HuH-7 (cell line): ENCODE measurements at regions not wholly inside any gene's neighbourhood (a gene's known extent, or its start where the extent isn't known, plus 50 kb on each side); places are given as distances from the start of the nearest gene placed in this dataset.
"Not testable (repeated sequence)": the region's sequence is repeated elsewhere in the genome, so short reads cannot be mapped to it uniquely, and the experiment has no call there.

Experiments
- DNase-seq: peaks from one replicate; pipeline ENCODE4 v3.0.0; 2011; ENCODE audit warnings: low spot score

GRCh38 chr7:12827920-12828319 is 140.5 kb downstream of the ARL4A start:
- DNase-seq, result no peak

DNA sequence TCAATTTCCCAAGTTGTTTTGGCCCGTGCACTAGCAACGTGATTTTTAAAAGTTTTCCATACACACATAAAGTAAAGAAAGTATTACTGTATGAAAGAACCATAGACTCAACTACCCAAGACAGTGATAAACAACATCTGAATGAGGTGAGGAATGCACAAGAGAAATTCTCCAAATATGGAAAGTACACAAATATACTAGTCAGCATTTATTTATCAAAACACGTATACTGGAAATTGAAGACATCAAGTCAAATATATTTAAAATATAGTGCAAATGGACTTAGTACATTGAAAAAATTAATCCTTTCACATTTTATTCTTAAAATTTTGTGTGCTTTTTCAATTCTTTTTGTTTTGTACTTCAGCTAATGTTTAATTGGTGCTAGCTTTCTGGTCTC is 143.6 kb downstream of the ARL4A start:
- no peak for DNase-seq

DNA sequence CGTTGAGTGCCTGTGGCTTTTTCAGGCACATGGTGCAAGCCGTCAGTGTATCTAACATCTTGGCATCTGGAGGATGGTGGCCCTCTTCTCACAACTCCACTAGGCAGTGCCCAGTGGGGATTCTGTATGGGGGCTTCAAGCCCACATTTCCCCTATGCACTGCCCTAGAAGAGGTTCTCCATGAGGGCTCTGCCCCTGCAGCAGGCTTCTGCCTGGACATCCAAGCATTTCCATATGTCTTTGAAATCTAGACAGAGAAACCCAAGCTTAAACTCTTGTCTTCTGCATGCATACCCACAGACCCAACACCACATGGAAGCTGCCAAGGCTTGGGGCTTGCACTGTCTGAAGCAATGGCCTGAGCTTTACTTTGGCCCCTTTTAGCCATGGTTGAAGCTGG is 146.4 kb downstream of the ARL4A start:
- DNase-seq, result no peak

DNA sequence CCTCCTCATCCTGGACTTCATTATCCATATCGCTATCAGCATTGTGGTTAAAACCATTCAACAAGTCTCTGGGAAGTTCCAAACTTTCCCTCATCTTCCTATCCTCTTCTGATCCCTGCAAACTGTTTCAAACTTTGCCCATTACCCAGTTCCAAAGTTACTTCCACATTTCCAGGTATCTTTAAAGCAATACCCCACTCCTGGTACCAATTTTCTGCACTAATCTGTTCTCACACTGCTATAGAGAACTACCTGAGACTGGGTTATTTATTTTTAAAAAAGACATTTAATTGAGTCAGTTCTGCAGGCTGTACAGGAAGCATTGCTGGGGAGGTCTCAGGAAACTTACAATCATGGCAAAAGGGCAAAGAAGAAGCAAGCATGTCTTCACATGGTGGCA is 147.3 kb downstream of the ARL4A start:
- no peak for DNase-seq

GRCh38 chr7:12839508-12840153 is 152.2 kb downstream of the ARL4A start:
- DNase-seq, result no peak

DNA sequence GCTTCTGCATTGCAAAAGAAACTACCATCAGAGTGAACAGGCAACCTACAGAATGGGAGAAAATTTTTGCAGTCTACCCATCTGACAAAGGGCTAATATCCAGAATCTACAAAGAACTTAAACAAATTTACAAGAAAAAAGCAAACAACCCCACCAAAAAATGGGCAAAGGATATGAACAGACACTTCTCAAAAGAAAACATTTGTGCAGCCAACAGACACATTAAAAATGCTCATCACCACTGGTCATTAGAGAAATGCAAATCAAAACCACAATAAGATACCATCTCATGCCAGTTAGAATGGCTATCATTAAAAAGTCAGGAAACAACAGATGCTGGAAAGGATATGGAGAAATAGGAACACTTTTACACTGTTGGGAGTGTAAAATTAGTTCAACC is 157.3 kb downstream of the ARL4A start:
- DNase-seq, result not testable (repeated sequence)

- no peak for DNase-seq
Observed at GRCh38 chr7:12847001-12847400, 159.6 kb downstream of the ARL4A start.

- no peak for DNase-seq
Observed at GRCh38 chr7:12851142-12851541, 163.7 kb downstream of the ARL4A start.

DNA sequence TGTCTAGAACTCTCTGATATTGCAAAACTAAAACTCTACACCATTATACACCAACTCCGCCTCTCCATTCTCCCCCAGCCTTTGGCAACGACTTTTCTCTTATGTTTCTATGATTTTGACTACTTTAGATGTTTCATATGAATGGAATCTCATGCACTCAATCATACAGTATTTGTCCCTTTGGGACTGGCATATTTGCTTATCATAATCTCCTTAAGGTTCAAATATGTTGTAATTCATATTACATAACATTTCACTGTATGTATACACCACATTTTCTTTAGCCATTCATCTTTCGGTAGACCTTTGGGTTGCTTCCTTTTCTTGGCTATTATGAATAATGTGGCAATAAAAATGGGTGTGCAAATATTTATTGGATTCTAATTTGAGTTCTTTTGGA is 164.4 kb downstream of the ARL4A start:
- DNase-seq, result no peak

DNA sequence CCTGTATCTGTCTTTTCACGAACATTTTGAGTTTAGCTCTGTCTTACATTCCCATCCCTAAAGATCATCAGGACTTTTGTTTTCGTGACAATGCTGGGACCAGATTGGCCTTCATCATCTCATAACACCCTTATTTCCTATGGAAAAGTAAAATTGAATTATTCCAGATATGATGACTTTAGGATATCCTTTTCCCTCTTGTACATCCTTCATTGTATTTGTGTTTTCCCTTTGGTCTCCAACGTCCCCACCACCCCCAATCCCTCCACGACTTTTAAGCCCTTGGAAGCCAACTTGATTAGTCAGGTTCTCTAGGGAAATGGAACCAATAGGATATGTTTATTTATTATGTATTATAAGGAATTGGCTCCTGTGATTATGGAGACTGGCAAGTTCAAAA is 167.6 kb downstream of the ARL4A start:
- DNase-seq, result no peak

DNA sequence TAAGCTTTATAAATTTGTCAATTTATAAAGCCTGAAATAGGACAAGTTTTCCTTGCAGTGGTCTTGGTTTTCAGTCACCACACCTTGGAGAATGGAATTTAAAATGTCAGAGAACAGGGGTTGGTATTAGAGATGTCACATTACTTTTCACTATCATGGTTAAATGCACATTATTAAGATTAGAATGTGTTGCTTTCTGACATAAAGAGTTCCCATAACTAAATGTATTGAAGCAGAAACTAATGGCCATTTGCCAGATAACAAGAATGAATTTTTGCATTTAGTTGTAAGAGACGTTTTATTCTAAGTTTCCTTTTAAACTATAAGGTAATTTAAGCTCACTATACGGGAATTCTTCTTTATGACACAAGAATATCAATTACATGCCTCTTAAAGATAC is 172.3 kb downstream of the ARL4A start:
- DNase-seq, result no peak

DNA sequence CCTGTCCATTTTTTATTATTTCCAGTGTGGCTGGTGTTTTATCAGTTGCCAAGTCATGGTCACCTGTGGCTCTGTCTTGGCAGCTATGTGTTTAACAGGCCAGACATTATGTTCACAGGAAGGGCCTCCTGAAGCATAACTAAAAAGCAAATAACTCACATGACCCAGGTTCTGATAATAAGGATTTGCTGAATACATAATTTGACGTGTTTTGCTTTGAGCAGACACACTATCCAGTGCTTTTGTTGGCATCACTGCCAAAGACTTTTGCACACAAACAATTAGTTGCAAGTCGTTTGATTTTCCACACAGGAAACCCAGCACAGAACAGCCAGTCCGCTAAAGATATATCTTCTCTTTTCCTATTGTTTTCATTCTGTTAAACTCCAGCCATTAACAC is 173.6 kb downstream of the ARL4A start:
- no peak for DNase-seq

- no peak for DNase-seq
Observed at GRCh38 chr7:12862146-12862545, 174.7 kb downstream of the ARL4A start.

GRCh38 chr7:12864470-12865046 is 177.1 kb downstream of the ARL4A start:
- DNase-seq, result no peak

- no peak for DNase-seq
Observed at GRCh38 chr7:12865593-12865992, 178.2 kb downstream of the ARL4A start.

DNA sequence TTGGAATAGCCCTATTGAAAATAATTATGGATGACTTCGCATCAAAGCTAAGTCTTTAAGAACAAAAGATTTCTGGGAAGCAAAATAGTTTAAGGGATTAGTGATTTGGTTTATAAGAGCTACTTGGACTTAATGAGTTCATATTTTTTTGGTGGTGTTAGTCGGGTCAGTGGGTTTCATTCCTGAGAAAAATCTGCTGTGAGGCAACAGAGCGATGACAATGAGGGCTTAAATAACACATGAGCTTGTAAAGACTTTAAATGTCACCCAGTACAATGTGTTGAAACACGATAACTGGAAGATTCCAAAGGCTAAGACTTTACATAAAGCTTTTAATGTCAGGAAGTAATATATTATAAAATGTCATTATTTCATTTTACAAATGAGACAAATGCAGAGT is 178.8 kb downstream of the ARL4A start:
- no peak for DNase-seq

DNA sequence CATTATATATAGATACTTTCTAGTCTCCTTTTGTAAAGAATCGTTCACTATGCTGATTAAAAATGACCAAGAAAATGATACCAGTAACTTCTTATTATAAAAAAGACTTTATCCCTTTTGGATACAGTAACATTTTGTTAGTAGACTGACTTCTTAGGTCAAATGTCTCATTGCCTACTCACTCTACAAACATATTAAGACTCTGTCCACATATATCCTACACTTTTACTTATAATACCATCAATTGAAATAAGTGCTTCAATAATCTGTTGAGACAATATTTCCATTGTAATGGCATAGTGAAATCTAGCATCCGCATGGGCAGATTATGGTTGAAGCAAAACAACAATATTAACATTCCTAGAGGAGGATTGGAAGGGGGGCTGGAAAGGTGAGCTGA is 180.6 kb downstream of the ARL4A start:
- no peak for DNase-seq

DNA sequence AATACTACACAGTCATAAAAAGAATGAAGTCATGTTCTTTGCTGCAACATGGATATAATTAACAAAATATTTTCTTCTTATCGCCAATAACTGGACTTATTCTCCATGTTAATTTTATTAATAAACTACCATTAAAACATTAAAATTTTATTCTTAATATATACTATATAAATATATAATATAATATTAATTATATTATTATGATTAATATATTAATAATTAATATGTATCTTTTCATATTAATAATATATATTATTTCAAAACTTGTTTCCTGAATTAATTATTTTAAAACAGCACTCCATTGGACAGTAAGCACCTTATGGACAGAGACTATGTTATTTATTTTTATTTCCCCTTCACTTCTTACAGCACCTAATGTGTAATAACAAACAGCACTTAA is 182.8 kb downstream of the ARL4A start:
- DNase-seq, result no peak

- DNase-seq, result no peak
Observed at GRCh38 chr7:12872487-12872886, 185.1 kb downstream of the ARL4A start.

DNA sequence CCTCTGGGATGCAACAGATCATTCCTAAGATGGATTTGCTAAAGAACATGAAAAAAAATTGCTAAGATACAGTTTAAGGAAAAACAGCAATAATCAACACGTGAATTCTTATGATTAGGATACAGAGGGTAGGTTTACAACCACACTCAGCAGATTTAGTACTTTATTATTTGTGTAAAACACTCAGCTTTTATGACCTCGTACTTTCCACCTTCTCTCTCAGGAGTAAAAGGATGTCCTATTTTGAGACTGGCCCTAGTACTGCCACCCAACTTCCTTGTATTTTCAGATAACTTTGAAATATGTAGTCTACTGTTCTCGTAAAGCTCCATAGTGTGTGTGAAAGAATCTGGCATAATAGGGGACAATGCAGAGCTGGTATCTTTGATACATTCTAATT is 186.1 kb downstream of the ARL4A start:
- DNase-seq, result no peak

DNA sequence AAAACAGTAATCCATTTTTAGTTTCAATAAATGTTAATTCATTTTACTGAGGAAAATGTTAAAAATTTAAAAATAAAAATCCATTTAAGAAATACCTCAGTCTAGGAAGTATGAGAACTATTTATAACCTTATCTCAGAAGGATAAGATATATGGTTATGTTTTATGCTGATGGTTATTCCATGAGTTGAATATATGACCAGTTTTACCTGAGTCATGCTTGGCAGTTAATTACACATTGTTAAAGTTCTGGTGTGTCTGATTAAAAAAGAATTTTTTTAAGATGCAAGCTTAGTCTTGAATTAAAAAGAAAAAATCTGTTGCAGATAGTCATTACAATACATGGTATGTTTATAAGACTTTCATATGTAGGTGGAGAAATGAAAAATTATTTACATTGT is 191.7 kb downstream of the ARL4A start:
- DNase-seq, result no peak

GRCh38 chr7:12881712-12882111 is 194.3 kb downstream of the ARL4A start:
- no peak for DNase-seq

- DNase-seq, result no peak
Observed at GRCh38 chr7:12882710-12883109, 195.3 kb downstream of the ARL4A start.

DNA sequence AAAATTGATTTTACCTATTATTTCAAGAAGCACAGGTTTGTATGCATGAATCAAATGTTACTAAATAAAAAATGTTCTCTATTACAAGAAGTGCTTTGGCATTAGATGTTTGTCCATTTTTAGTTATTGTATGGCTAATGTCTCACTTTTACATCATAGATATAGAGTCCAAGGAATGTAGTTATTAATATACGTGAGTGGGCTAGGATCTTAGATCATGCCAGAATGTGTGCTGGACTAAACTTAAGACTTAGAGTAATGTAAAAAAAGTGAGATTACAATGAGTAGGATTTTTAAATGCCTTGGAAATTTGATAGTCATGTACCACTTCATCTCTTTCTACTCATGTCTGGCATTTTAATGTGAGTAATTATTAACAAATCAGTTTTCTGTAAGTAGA is 196.6 kb downstream of the ARL4A start:
- DNase-seq, result no peak
